GM12878 (cell line): ENCODE measurements at regions not wholly inside any gene's neighbourhood (a gene's known extent, or its start where the extent isn't known, plus 50 kb on each side); places are given as distances from the start of the nearest gene placed in this dataset.

Source experiments
- ATAC-seq: fragments of 200-7000 bp; cut with Tn5 transposase; 3 replicates; pipeline ENCODE4 v1.9.1; 2020; ENCODE audit warnings: mild to moderate bottlenecking, moderate library complexity
- BruUV-seq: library from RNA; stranded (reverse); fragments of 400-500 nt; replicated peaks from 2 replicates; lab custom pipeline; 2021; lab: Mats Ljungman, UMichigan
- CTCF ChIA-PET: fragments of 300-600 bp; sonication (Branson Sonifier 250); formaldehyde crosslinking; extraction: SDS; loops from one replicate; lab custom pipeline; 2021; ENCODE audit warnings: inconsistent platforms; lab: Yijun Ruan, JAX
- POLR2A ChIA-PET: fragments of 350-600 bp; formaldehyde crosslinking; extraction: SDS; loops from one replicate; lab custom pipeline; 2021; ENCODE audit warnings: inconsistent platforms; lab: Charles Lee
- RAD21 ChIA-PET: fragments of 300-600 bp; sonication (Branson Sonifier 250); formaldehyde crosslinking; loops from one replicate; lab custom pipeline; 2023; ENCODE audit warnings: antibody characterized with exemption; ENCODE audit not compliant: unreplicated experiment; lab: Charles Lee
- SMC1A ChIA-PET: fragments of 300-600 bp; sonication (Branson Sonifier 250); formaldehyde crosslinking; loops from one replicate; lab custom pipeline; 2023; ENCODE audit not compliant: unreplicated experiment, uncharacterized antibody; lab: Charles Lee
- DNase-seq: peaks from one replicate; pipeline ENCODE4 v3.0.0-alpha.2; 2011; ENCODE audit warnings: low read depth, low spot score
- FAIRE-seq: peaks from 3 replicates; lab custom pipeline; 2011; peaks lifted over from hg19 to GRCh38; lab: Jason Lieb, UNC
- H2AFZ ChIP-seq: 2 replicates; pipeline ENCODE4 v1.6.0; 2011; ENCODE audit warnings: low read depth, low read length, control low read depth; ENCODE audit not compliant: control insufficient read depth
- H3K27ac ChIP-seq: 2 replicates; pipeline ENCODE4 v1.5.1; 2011; ENCODE audit warnings: control low read depth; ENCODE audit not compliant: control insufficient read depth, insufficient read depth
- H3K27me3 ChIP-seq, 2 experiments: replicated peaks in 1 of 2; 2 replicates each; pipeline versions ENCODE4 v1.6.0 to v1.6.1; 2011; ENCODE audit warnings: low read length in 1 of 2; ENCODE audit not compliant: control insufficient read depth in 2 of 2, insufficient read depth in 2 of 2
- H3K36me3 ChIP-seq, 2 experiments: 2 replicates each; pipeline ENCODE4 v1.5.1; 2011; ENCODE audit warnings: low read length in 1 of 2; ENCODE audit not compliant: control insufficient read depth in 2 of 2, insufficient read depth in 2 of 2
- H3K4me1 ChIP-seq: 2 replicates; pipeline ENCODE4 v1.6.1; 2011; ENCODE audit warnings: mild to moderate bottlenecking, low read length, moderate library complexity, mixed read lengths; ENCODE audit not compliant: control insufficient read depth, insufficient read depth
- H3K4me2 ChIP-seq: 2 replicates; pipeline ENCODE4 v1.6.0; 2011; ENCODE audit warnings: control low read depth; ENCODE audit not compliant: control insufficient read depth, insufficient read depth
- H3K4me3 ChIP-seq: fragments of 200-600 bp; sonication (generic); 2 replicates; pipeline ENCODE4 v1.5.1; 2016
- H3K79me2 ChIP-seq: 2 replicates; pipeline ENCODE4 v1.6.0; 2011; ENCODE audit warnings: low read length; ENCODE audit not compliant: control insufficient read depth, insufficient read depth
- H3K9ac ChIP-seq: 2 replicates; pipeline ENCODE4 v1.8.0; 2011; ENCODE audit warnings: low read length, control low read depth, mixed read lengths; ENCODE audit not compliant: control insufficient read depth, insufficient read depth
- H3K9me3 ChIP-seq: replicated peaks from 3 replicates; pipeline ENCODE4 v1.5.1; 2011; ENCODE audit warnings: mild to moderate bottlenecking, low read length; ENCODE audit not compliant: control insufficient read depth, insufficient read depth
- H4K20me1 ChIP-seq: 2 replicates; pipeline ENCODE4 v1.6.0; 2011; ENCODE audit not compliant: control insufficient read depth, insufficient read depth
- ASH2L ChIP-seq: fragments of 300-600, 200-600 bp; sonication (generic); IDR thresholded peaks from 2 replicates; pipeline ENCODE4 v1.6.1; 2017; ENCODE audit warnings: low read depth, mild to moderate bottlenecking, borderline replicate concordance
- CEBPB ChIP-seq, 2 experiments: fragments of 150-350 bp in 1 of 2; IDR thresholded peaks; 2 replicates each; pipeline ENCODE4 v1.6.1; 2012 to 2014; ENCODE audit warnings: low read depth in 2 of 2, low read length in 2 of 2, borderline replicate concordance in 1 of 2, inconsistent platforms in 1 of 2
- JUND ChIP-seq: IDR thresholded peaks from 2 replicates; pipeline ENCODE4 v1.6.1; 2012; ENCODE audit warnings: low read depth, mild to moderate bottlenecking, low read length, improper control_type of control experiment, moderate library complexity
- NBN ChIP-seq: fragments of 450-650 bp; IDR thresholded peaks from 2 replicates; pipeline ENCODE4 v1.6.1; 2016
- NFXL1 ChIP-seq: fragments of 450-650 bp; IDR thresholded peaks from 2 replicates; pipeline ENCODE4 v1.6.1; 2017; ENCODE audit warnings: antibody characterized with exemption, mild to moderate bottlenecking, borderline replicate concordance
- NR2C1 ChIP-seq: fragments of 450-650 bp; IDR thresholded peaks from 2 replicates; pipeline ENCODE4 v1.6.1; 2017; ENCODE audit warnings: antibody characterized with exemption, mild to moderate bottlenecking, moderate library complexity
- RAD21 ChIP-seq: IDR thresholded peaks from 2 replicates; pipeline ENCODE4 v1.6.1; 2011; ENCODE audit warnings: mild to moderate bottlenecking, low read depth, low read length, moderate library complexity; ENCODE audit not compliant: insufficient read depth
- RBBP5 ChIP-seq: fragments of 200-600 bp; sonication (generic); conservative IDR thresholded peaks from 2 replicates; pipeline ENCODE4 v1.6.1; 2016
- SMC3 ChIP-seq: IDR thresholded peaks from 2 replicates; pipeline ENCODE4 v1.6.1; 2011; ENCODE audit warnings: low read length, improper control_type of control experiment, borderline replicate concordance
- SRF ChIP-seq, 2 experiments: IDR thresholded peaks; 2 replicates each; pipeline ENCODE4 v1.6.1; 2011; ENCODE audit warnings: low read depth in 2 of 2, low read length in 2 of 2, mild to moderate bottlenecking in 1 of 2, moderate library complexity in 1 of 2
- TCF7 ChIP-seq: IDR thresholded peaks from 2 replicates; pipeline ENCODE4 v1.6.1; 2014; ENCODE audit warnings: antibody characterized with exemption, borderline replicate concordance
- ZNF622 ChIP-seq: fragments of 450-650 bp; IDR thresholded peaks from 2 replicates; pipeline ENCODE4 v1.6.1; 2017; ENCODE audit warnings: mild to moderate bottlenecking, inconsistent platforms
- WGBS: methylation state at CpG from one replicate; pipeline ENCODE4 v1.1.6; 2016; ENCODE audit warnings: low lambda C conversion rate; ENCODE audit not compliant: insufficient replicate concordance, insufficient coverage; ENCODE audit errors: missing lambda C conversion rate; 5-methylcytosine and 5-hydroxymethylcytosine counted together
- in situ Hi-C: fragments of 300-500 bp; cut with MboI; formaldehyde crosslinking; loops from 9 replicates; pipeline ENCODE4 v1.14.3; 2018; ENCODE audit warnings: mixed read lengths
- intact Hi-C: fragments of 100-400 bp; cut with micrococcal nuclease; formaldehyde crosslinking; loops from one replicate; pipeline ENCODE4 v1.14.2; 2022; ENCODE audit not compliant: unreplicated experiment
- TF ChIP-seq, protein P1 (sequence below): IDR thresholded peaks from 2 replicates; pipeline ENCODE4 v1.6.1; 2012; ENCODE audit warnings: low read depth, low read length, improper control_type of control experiment

DNA sequence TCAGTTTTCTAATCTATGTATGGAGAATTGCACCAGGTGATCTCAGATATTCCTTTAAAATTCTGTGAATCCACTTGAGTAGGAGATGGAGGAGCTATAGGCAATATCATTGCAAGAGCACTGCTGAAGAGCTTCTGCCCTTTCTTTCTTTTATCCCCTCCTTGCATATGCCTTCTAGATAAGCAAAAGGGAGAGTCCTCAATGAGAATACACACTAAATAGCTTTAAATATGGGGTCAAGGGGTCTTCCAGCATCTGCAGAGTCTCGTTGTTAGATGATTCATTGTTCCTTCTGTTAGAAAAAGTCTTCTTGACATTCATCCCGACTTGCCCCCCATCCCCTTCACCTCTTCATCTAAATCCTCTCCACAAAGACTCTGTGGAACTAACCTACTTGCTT, 156.1 kb downstream of the PIK3R1 start:
- Histone ChIP-seq H3K9me3 (no peaks in the 10 kb centered on the region), H3K36me3 (no peaks in the 10 kb centered on the region), H2AFZ (no peak overlapping the region), H3K4me1 (peaks cover 45% of the 10 kb centered on the region), H4K20me1 (no peaks in the 10 kb centered on the region), H3K9ac (no peak overlapping the region), H3K79me2 (no peaks in the 10 kb centered on the region), H3K27ac (no peak overlapping the region), H3K4me2 (no peak overlapping the region), H3K4me3 (no peak overlapping the region), H3K27me3 (no peaks in the 10 kb centered on the region; a peak in 1 of 4 replicates)
- no peak for DNase-seq
- RAD21 ChIA-PET, result interaction anchor here (1.8 to 2.0 kb wide), 2 partner anchors 83 to 85 kb away, joined by 5 to 7 read pairs; no protein-coding TSS in a partner anchor
- TF ChIP-seq, protein P1, sequence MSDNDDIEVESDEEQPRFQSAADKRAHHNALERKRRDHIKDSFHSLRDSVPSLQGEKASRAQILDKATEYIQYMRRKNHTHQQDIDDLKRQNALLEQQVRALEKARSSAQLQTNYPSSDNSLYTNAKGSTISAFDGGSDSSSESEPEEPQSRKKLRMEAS, result no peak
- no peak for TF ChIP-seq JUND
- no peak for TF ChIP-seq ASH2L
- TF ChIP-seq RAD21, result no peak
- no peak for TF ChIP-seq SRF (IDR thresholded peaks at IDR 0.05; ENCODE audit: low read depth in 2 of 2, low read length in 2 of 2)
- TF ChIP-seq RBBP5, result no peak
- TF ChIP-seq SMC3, result no peak
- no peak for TF ChIP-seq NR2C1
- no peak for TF ChIP-seq TCF7
- TF ChIP-seq ZNF622, result no peak
- no peak for TF ChIP-seq CEBPB (IDR thresholded peaks at IDR 0.05; ENCODE audit: borderline replicate concordance in 1 of 2, low read depth in 2 of 2, low read length in 2 of 2)
- TF ChIP-seq NBN, result no peak
- TF ChIP-seq NFXL1, result no peak
- SMC1A ChIA-PET, result interaction anchor here (0.9 to 5.3 kb wide), 12 partner anchors 7 to 75 kb away, joined by 3 to 36 read pairs (median 4); no protein-coding TSS in a partner anchor
- intact Hi-C loops, result no loop called here
- BruUV-seq, result no TSS peak
- CTCF ChIA-PET, result interaction anchor here (0.5 to 2.7 kb wide), 4 partner anchors 15 to 85 kb away, joined by 3 to 17 read pairs (median 4); no protein-coding TSS in a partner anchor
- ATAC-seq, result no peak
- WGBS, result 23% methylated on average over 2 of the region's 2 CpGs
- in situ Hi-C loops, result no loop called here
- POLR2A ChIA-PET, result interaction anchor here (1.3 to 2.0 kb wide), 3 partner anchors 8 to 33 kb away, joined by 5 to 8 read pairs (median 6); no protein-coding TSS in a partner anchor
- FAIRE-seq, result no peak
